Ascending aorta (tissue), 2 donors: ENCODE measurements at regions not wholly inside any gene's neighbourhood (a gene's known extent, or its start where the extent isn't known, plus 50 kb on each side); places are given as distances from the start of the nearest gene placed in this dataset.

ENCODE experiments used
- DNase-seq, 2 donors: peaks; one replicate each; pipeline ENCODE4 v3.0.0-alpha.2; 2019; ENCODE audit warnings: low spot score in 2 of 2
- H3K27ac ChIP-seq, 2 donors: fragments of 200-600 bp; sonication (generic); one replicate each; pipeline ENCODE4 v1.5.1; 2016 to 2017; ENCODE audit warnings: mild to moderate bottlenecking in 1 of 2
- H3K27me3 ChIP-seq: fragments of 200-600 bp; sonication (generic); one replicate; pipeline ENCODE4 v1.5.1; 2017
- H3K36me3 ChIP-seq, 2 donors: fragments of 200-600 bp; sonication (generic); one replicate each; pipeline ENCODE4 v1.5.1; 2016
- H3K4me1 ChIP-seq, 2 donors: fragments of 200-600 bp; sonication (generic); one replicate each; pipeline ENCODE4 v1.5.1; 2016 to 2017; ENCODE audit warnings: mild to moderate bottlenecking in 1 of 2
- H3K4me3 ChIP-seq, 2 donors: fragments of 200-600 bp; sonication (generic); one replicate each; pipeline ENCODE4 v1.5.1; 2016 to 2017; ENCODE audit warnings: mild to moderate bottlenecking in 1 of 2
- H3K9me3 ChIP-seq, 2 donors: fragments of 200-600 bp; sonication (generic); one replicate each; pipeline ENCODE4 v1.5.1; 2016
- CTCF ChIP-seq, 3 experiments: fragments of 200-600 bp in 2 of 3; fragments of 450-650 bp in 1 of 3; sonication (generic) in 2 of 3; IDR thresholded peaks; one replicate each; pipeline ENCODE4 v1.5.1; 2016 to 2019; ENCODE audit warnings: antibody characterized with exemption in 3 of 3, mild to moderate bottlenecking in 1 of 3, moderate library complexity in 1 of 3
- intact Hi-C: fragments of 100-400 bp; cut with DNase I; formaldehyde crosslinking; loops from one replicate; pipeline ENCODE4 v1.15.1; 2023

DNA sequence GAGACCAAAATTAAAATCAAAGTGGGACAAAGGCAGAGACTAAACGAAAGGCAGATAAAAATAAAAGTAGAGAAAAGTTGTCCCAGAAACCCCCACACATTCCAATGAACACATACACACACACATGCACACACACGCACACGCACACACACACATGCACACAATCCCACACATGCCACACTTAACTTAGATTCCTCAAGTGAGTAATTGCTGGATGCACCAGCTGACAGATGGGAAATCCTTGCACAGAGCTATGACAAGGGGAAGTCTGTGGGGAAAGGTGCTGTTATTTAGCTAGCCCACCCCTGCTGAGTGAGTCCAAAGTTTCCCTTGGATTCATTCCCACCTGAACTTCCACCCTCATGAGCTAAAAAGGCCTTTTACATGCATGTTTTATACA, 233.9 kb downstream of the RAB28 start:
- H3K36me3 ChIP-seq, result no peaks in the 10 kb centered on the region
- intact Hi-C loops, result no loop called here
- H3K27me3 ChIP-seq, result no peaks in the 10 kb centered on the region
- DNase-seq, result no peak
- TF ChIP-seq CTCF (IDR thresholded peaks at IDR 0.05), result no peak
- H3K4me1 ChIP-seq, result no peaks in the 10 kb centered on the region
- H3K27ac ChIP-seq, result no peak overlapping the region
- H3K4me3 ChIP-seq, result no peak overlapping the region
- H3K9me3 ChIP-seq, result peaks cover 6 to 21% of the 10 kb centered on the region in 2 donors

- no peak overlapping the region for H3K4me3 ChIP-seq
- H3K27ac ChIP-seq, result no peak overlapping the region
- H3K4me1 ChIP-seq, result no peaks in the 10 kb centered on the region
- no peak for DNase-seq
- intact Hi-C loops, result no loop called here
- H3K36me3 ChIP-seq, result no peaks in the 10 kb centered on the region
- H3K9me3 ChIP-seq, result peaks cover 6 to 24% of the 10 kb centered on the region in 2 donors
- H3K27me3 ChIP-seq, result no peaks in the 10 kb centered on the region
- TF ChIP-seq CTCF (IDR thresholded peaks at IDR 0.05), result no peak
Measured at GRCh38 chr4:13248621-13249298, 235.4 kb downstream of the RAB28 start.

DNA sequence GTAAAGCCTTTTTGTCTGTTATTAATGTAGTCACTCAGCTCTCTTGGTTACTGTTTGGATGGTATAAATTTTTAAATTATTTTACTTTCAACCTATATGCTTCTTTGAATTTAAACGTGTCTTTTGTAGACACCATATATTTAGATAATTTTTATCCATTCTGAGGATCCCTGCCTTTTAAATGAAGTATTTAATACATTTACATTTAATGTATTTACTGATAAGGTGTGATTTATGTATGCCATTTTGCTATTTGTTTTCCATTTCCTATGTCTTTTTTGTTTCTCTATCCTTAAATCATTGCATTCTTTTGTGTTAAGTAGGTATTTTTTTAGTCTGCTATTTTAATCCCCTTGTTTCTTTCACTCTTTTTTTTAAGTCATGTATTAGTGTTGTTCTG, 238.0 kb downstream of the RAB28 start:
- H3K4me3 ChIP-seq, result no peak overlapping the region
- no peak for TF ChIP-seq CTCF (IDR thresholded peaks at IDR 0.05)
- peaks cover 6 to 24% of the 10 kb centered on the region in 2 donors for H3K9me3 ChIP-seq
- H3K27me3 ChIP-seq, result no peaks in the 10 kb centered on the region
- H3K36me3 ChIP-seq, result no peaks in the 10 kb centered on the region
- H3K27ac ChIP-seq, result no peak overlapping the region
- no peaks in the 10 kb centered on the region for H3K4me1 ChIP-seq
- intact Hi-C loops, result no loop called here
- no peak for DNase-seq

GRCh38 chr4:13244444-13244843, 239.7 kb downstream of the RAB28 start:
- DNase-seq, result no peak
- intact Hi-C loops, result no loop called here
- no peaks in the 10 kb centered on the region for H3K27me3 ChIP-seq
- TF ChIP-seq CTCF (IDR thresholded peaks at IDR 0.05), result no peak
- H3K9me3 ChIP-seq, result peaks cover 6 to 24% of the 10 kb centered on the region in 2 donors
- no peaks in the 10 kb centered on the region for H3K36me3 ChIP-seq
- no peak overlapping the region for H3K4me3 ChIP-seq
- no peaks in the 10 kb centered on the region for H3K4me1 ChIP-seq
- no peak overlapping the region for H3K27ac ChIP-seq

DNA sequence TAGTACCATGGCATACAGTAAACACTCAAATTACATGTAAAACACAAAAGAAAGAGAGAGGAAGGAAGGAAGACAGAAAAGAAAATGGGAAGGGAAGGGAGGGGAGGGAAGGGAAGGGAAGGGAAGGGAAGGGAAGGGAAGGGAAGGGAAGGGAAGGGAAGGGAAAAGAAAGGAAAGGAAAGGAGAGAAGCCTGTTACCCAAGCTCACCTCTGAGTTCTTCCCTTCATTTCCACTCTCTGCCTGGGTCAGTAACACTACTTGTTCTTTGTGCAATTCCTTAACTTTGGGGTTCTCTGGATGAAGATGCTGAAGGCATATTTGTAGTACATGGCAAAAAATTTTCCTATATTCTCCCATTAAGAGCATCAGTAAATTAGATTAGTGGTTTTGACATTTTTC, 241.0 kb downstream of the RAB28 start:
- Histone ChIP-seq H3K36me3 (no peaks in the 10 kb centered on the region), H3K27me3 (no peaks in the 10 kb centered on the region), H3K9me3 (peaks cover 6 to 19% of the 10 kb centered on the region in 2 donors), H3K4me1 (no peaks in the 10 kb centered on the region), H3K27ac (no peak overlapping the region), H3K4me3 (no peak overlapping the region)
- no peak for DNase-seq
- intact Hi-C loops, result no loop called here
- TF ChIP-seq CTCF (IDR thresholded peaks at IDR 0.05), result no peak

DNA sequence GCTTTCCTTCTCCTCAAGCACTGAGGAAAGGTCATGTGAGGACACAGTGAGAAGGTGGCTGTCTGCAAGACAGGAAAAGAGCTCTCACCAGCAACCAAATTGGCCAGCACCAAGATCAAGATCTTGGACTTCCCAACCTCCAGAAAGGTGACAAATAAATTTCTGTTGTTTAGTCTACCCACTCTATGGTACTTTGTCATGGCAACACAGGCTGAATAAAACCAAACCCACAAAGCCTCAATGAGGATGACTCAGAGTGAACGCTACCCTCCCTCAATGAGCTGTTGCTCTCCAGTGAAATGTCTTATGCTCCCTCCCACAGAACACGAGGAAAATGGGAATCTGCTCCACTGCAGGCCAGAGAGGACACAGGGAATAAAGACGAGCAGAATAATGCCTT, 244.1 kb downstream of the RAB28 start:
- intact Hi-C loops, result no loop called here
- H3K9me3 ChIP-seq, result peaks cover 0 to under 1% of the 10 kb centered on the region in 2 donors
- H3K4me1 ChIP-seq, result no peaks in the 10 kb centered on the region
- no peak for DNase-seq
- H3K36me3 ChIP-seq, result no peaks in the 10 kb centered on the region
- no peak overlapping the region for H3K27ac ChIP-seq
- H3K27me3 ChIP-seq, result no peaks in the 10 kb centered on the region
- H3K4me3 ChIP-seq, result no peak overlapping the region
- no peak for TF ChIP-seq CTCF (IDR thresholded peaks at IDR 0.05)
